Mesenchymal stem cell (in vitro differentiated cells and primary cell): ENCODE measurements at regions not wholly inside any gene's neighbourhood (a gene's known extent, or its start where the extent isn't known, plus 50 kb on each side); places are given as distances from the start of the nearest gene placed in this dataset.

Source experiments
- DNase-seq: peaks from one replicate; pipeline ENCODE4 v3.0.0-alpha.2; 2013
- H2AFZ ChIP-seq: one replicate; pipeline ENCODE4 v1.6.1; 2013; ENCODE audit warnings: low read depth, mild to moderate bottlenecking, control low read depth, inconsistent platforms, low read length, moderate library complexity
- H2AK5ac ChIP-seq: 2 replicates; pipeline ENCODE4 v1.6.1; 2013; ENCODE audit warnings: low read length, moderate library complexity, mild to moderate bottlenecking, inconsistent platforms; ENCODE audit not compliant: severe bottlenecking
- H2BK120ac ChIP-seq: one replicate; pipeline ENCODE4 v1.6.1; 2013; ENCODE audit warnings: low read depth, mild to moderate bottlenecking, inconsistent platforms, low read length, moderate library complexity
- H2BK12ac ChIP-seq, 2 experiments: one replicate each; pipeline ENCODE4 v1.6.1; 2013; ENCODE audit warnings: inconsistent platforms in 2 of 2, low read length in 2 of 2, mild to moderate bottlenecking in 2 of 2, moderate library complexity in 2 of 2, control low read depth in 1 of 2
- H2BK15ac ChIP-seq: one replicate; pipeline ENCODE4 v1.6.1; 2013; ENCODE audit warnings: mild to moderate bottlenecking, low read depth, inconsistent platforms; ENCODE audit not compliant: poor library complexity, severe bottlenecking
- H2BK5ac ChIP-seq: 2 replicates; pipeline ENCODE4 v1.6.1; 2013; ENCODE audit warnings: low read depth, mild to moderate bottlenecking, low read length, control low read depth, inconsistent platforms; ENCODE audit not compliant: poor library complexity, severe bottlenecking
- H3K14ac ChIP-seq, 2 experiments: one replicate each; pipeline ENCODE4 v1.6.1; 2013; ENCODE audit warnings: inconsistent platforms in 2 of 2, low read length in 2 of 2, control low read depth in 1 of 2, mild to moderate bottlenecking in 1 of 2, moderate library complexity in 1 of 2
- H3K18ac ChIP-seq, 2 experiments: one replicate each; pipeline ENCODE4 v1.6.1; 2013; ENCODE audit warnings: inconsistent platforms in 2 of 2, low read length in 2 of 2, control low read depth in 1 of 2, low read depth in 1 of 2, mild to moderate bottlenecking in 1 of 2
- H3K23ac ChIP-seq, 2 experiments: one replicate each; pipeline ENCODE4 v1.6.1; 2013; ENCODE audit warnings: inconsistent platforms in 2 of 2, low read length in 2 of 2, mild to moderate bottlenecking in 2 of 2, moderate library complexity in 2 of 2, control low read depth in 1 of 2
- H3K27ac ChIP-seq: 2 replicates; pipeline ENCODE4 v1.5.1; 2013; ENCODE audit warnings: mild to moderate bottlenecking, moderate library complexity, low read length, control low read depth, inconsistent platforms; ENCODE audit not compliant: poor library complexity, severe bottlenecking
- H3K27me3 ChIP-seq, 2 experiments: 2 replicates each; pipeline versions ENCODE4 v1.6.1 to v1.7.0; 2013; ENCODE audit warnings: low read length in 2 of 2, mild to moderate bottlenecking in 2 of 2, moderate library complexity in 2 of 2, control low read depth in 1 of 2, inconsistent platforms in 1 of 2; ENCODE audit not compliant: control insufficient read depth in 1 of 2, insufficient read depth in 1 of 2
- H3K36me3 ChIP-seq, 2 experiments: 2 replicates each; pipeline versions ENCODE4 v1.6.1 to v1.7.0; 2013; ENCODE audit warnings: low read length in 2 of 2, control low read depth in 1 of 2, inconsistent platforms in 1 of 2, low read depth in 1 of 2, mild to moderate bottlenecking in 1 of 2; ENCODE audit not compliant: insufficient read depth in 2 of 2, control insufficient read depth in 1 of 2
- H3K4ac ChIP-seq, 2 experiments: one replicate each; pipeline ENCODE4 v1.6.1; 2013; ENCODE audit warnings: inconsistent platforms in 2 of 2, low read length in 2 of 2, mild to moderate bottlenecking in 2 of 2, moderate library complexity in 2 of 2, control low read depth in 1 of 2, low read depth in 1 of 2
- H3K4me1 ChIP-seq: 2 replicates; pipeline ENCODE4 v1.6.1; 2013; ENCODE audit warnings: low read depth, low read length, control low read depth; ENCODE audit not compliant: control insufficient read depth, insufficient read depth
- H3K4me2 ChIP-seq: 2 replicates; pipeline ENCODE4 v1.6.1; 2013; ENCODE audit warnings: low read length, mild to moderate bottlenecking, inconsistent platforms; ENCODE audit not compliant: poor library complexity, severe bottlenecking
- H3K4me3 ChIP-seq, 2 experiments: 2 replicates each; pipeline versions ENCODE4 v1.5.1 to v1.7.0; 2013; ENCODE audit warnings: low read length in 2 of 2, mild to moderate bottlenecking in 2 of 2, control low read depth in 1 of 2, low read depth in 1 of 2; ENCODE audit not compliant: insufficient read depth in 1 of 2
- H3K79me1 ChIP-seq: replicated peaks from 2 replicates; pipeline ENCODE4 v1.6.1; 2013; ENCODE audit warnings: mild to moderate bottlenecking, control low read depth, low read length, inconsistent platforms; ENCODE audit not compliant: poor library complexity, severe bottlenecking
- H3K9ac ChIP-seq: 2 replicates; pipeline ENCODE4 v1.7.0; 2013; ENCODE audit warnings: mild to moderate bottlenecking, low read length, moderate library complexity
- H3K9me3 ChIP-seq: 2 replicates; pipeline ENCODE4 v1.7.0; 2013; ENCODE audit warnings: mild to moderate bottlenecking, low read length; ENCODE audit not compliant: control insufficient read depth
- H4K8ac ChIP-seq: one replicate; pipeline ENCODE4 v1.6.1; 2013; ENCODE audit warnings: inconsistent platforms, mild to moderate bottlenecking, low read length, moderate library complexity
- H4K91ac ChIP-seq: one replicate; pipeline ENCODE4 v1.6.1; 2013; ENCODE audit warnings: mild to moderate bottlenecking, low read length, inconsistent platforms
- WGBS: methylation state at CpG from one replicate; pipeline ENCODE4 v1.1.7; 2013; ENCODE audit warnings: mixed read lengths; 5-methylcytosine and 5-hydroxymethylcytosine counted together

DNA sequence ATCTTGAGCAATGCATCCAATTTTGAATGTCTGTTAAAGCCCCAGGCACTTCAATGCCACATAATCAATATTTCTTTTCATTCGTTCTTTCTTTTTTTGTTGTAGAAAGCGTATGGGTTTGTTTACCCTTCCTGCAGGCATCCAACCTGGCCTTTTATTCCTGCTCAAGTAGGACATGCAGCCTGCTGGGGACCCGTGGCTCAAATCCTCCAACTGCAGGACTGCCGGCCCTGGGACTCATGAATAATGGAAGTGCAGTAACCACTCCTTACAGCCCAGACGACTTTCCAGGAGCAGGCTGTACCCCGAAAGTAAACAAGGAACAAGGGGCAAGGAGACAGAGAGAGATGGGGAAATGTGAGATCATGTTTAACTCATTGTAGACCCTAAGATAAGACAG is 126.4 kb downstream of the SALL1 start:
- Histone ChIP-seq H3K4me1 (no peaks in the 10 kb centered on the region), H2BK120ac (no peak overlapping the region)
- WGBS, result 60% methylated on average over 6 of the region's 6 CpGs

DNA sequence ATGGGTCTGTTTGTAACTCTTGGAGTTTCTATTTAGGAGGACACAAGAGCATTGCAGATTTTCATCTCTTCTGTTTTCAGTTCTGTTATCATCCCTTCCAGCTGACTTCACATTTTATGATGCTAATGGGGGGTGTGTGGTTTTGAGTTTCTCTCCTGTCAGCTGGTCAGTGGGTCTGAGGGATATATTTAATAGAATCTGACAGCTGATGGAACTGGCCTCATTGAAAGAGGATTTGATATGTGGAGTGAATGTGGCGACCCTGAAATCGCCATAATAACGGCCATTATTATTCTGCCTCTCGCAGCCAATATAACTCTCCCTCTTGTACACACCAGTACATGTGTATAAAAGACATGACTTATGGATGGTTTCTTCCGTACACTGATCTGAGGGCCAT is 128.1 kb downstream of the SALL1 start:
- H3K4me2 ChIP-seq, result no peak overlapping the region
- no peak overlapping the region for H3K23ac ChIP-seq
- no peak overlapping the region for H4K8ac ChIP-seq
- no peaks in the 10 kb centered on the region for H3K36me3 ChIP-seq
- no peak overlapping the region for H3K9ac ChIP-seq
- H2BK120ac ChIP-seq, result no peak overlapping the region
- H3K18ac ChIP-seq, result no peak overlapping the region
- DNase-seq, result no peak
- H2AK5ac ChIP-seq, result no peak overlapping the region
- H3K79me1 ChIP-seq, result no peaks in the 10 kb centered on the region
- H3K4me3 ChIP-seq, result no peak overlapping the region
- no peak overlapping the region for H2BK15ac ChIP-seq
- no peak overlapping the region for H2BK12ac ChIP-seq
- no peak overlapping the region for H4K91ac ChIP-seq
- no peak overlapping the region for H3K4ac ChIP-seq
- peaks cover 3 to 9% of the 10 kb centered on the region in 2 experiments for H3K27me3 ChIP-seq
- H3K9me3 ChIP-seq, result no peaks in the 10 kb centered on the region
- no peak overlapping the region for H3K27ac ChIP-seq
- H2AFZ ChIP-seq, result no peak overlapping the region
- H3K4me1 ChIP-seq, result no peaks in the 10 kb centered on the region
- no CpG with 5 or more reads among the region's 5 CpGs for WGBS
- H2BK5ac ChIP-seq, result no peak overlapping the region
- no peak overlapping the region for H3K14ac ChIP-seq

More for the DNA sequence above, 126.4 kb downstream of the SALL1 start:
- no peak for DNase-seq
- no peak overlapping the region for H2BK5ac ChIP-seq
- no peak overlapping the region for H3K4ac ChIP-seq
- peaks cover 0 to 9% of the 10 kb centered on the region in 2 experiments for H3K27me3 ChIP-seq
- no peak overlapping the region for H3K4me2 ChIP-seq
- H3K27ac ChIP-seq, result no peak overlapping the region
- H4K91ac ChIP-seq, result no peak overlapping the region
- H3K23ac ChIP-seq, result no peak overlapping the region
- no peak overlapping the region for H3K14ac ChIP-seq
- no peak overlapping the region for H2AFZ ChIP-seq
- no peak overlapping the region for H2BK12ac ChIP-seq
- no peak overlapping the region for H3K18ac ChIP-seq
- no peak overlapping the region for H3K9ac ChIP-seq
- no peak overlapping the region for H2BK15ac ChIP-seq
- H3K36me3 ChIP-seq, result no peaks in the 10 kb centered on the region
- H2AK5ac ChIP-seq, result no peak overlapping the region
- H3K4me3 ChIP-seq, result no peak overlapping the region
- H4K8ac ChIP-seq, result no peak overlapping the region
- H3K79me1 ChIP-seq, result no peaks in the 10 kb centered on the region
- H3K9me3 ChIP-seq, result no peaks in the 10 kb centered on the region

DNA sequence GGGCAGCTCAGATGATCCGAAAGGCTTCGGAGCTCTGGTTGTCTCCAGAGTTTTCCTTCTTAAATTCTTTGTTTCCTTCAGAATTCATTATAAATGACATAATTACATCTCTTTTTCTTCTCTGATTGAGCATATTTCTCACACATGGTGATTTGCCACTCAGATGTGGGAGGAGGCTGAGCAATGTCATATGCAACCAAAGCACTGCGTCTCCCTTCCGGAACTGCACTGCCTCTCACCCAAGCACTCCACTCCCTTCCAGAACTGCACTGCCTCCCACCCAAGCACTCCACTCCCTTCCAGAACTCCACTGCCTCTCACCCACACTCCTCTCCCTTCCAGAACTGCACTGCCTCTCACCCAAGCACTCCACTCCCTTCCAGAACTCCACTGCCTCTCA is 131.5 kb downstream of the SALL1 start:
- no peak overlapping the region for H3K9ac ChIP-seq
- no peak overlapping the region for H3K18ac ChIP-seq
- 99% methylated on average over 4 of the region's 4 CpGs for WGBS
- no peak overlapping the region for H2BK120ac ChIP-seq
- H3K79me1 ChIP-seq, result no peaks in the 10 kb centered on the region
- H3K4me3 ChIP-seq, result no peak overlapping the region
- H3K36me3 ChIP-seq, result no peaks in the 10 kb centered on the region
- H2AK5ac ChIP-seq, result no peak overlapping the region
- H2AFZ ChIP-seq, result no peak overlapping the region
- H3K27ac ChIP-seq, result no peak overlapping the region
- no peak overlapping the region for H3K14ac ChIP-seq
- H3K4ac ChIP-seq, result no peak overlapping the region
- no peaks in the 10 kb centered on the region for H3K4me1 ChIP-seq
- H3K27me3 ChIP-seq, result peaks cover 3 to 9% of the 10 kb centered on the region in 2 experiments
- H3K23ac ChIP-seq, result no peak overlapping the region
- no peak overlapping the region for H4K8ac ChIP-seq
- H4K91ac ChIP-seq, result no peak overlapping the region
- no peak for DNase-seq
- no peak overlapping the region for H2BK5ac ChIP-seq
- H2BK15ac ChIP-seq, result no peak overlapping the region
- no peak overlapping the region for H2BK12ac ChIP-seq
- H3K9me3 ChIP-seq, result no peaks in the 10 kb centered on the region
- H3K4me2 ChIP-seq, result no peak overlapping the region

DNA sequence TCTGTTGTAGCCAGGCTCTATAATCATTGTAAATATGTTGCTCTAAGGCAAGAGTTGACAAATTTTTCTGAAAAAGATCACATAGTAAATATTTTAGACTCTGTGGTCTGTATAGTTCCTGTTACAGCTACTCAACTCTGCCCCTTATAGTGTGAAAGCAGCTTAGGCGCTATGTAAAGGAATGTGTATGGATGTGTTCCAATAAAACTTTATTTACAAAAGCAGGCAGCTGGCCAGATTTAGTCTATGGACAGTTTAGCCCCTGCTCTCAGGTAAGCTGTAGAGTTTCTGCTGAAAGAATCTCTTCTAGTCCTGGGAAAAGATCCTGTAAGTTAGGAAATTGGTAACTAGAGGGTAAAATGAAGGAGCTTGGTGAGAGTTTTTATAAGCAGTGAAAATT is 133.1 kb downstream of the SALL1 start:
- H3K18ac ChIP-seq, result no peak overlapping the region
- H2BK5ac ChIP-seq, result no peak overlapping the region
- H3K27ac ChIP-seq, result no peak overlapping the region
- H3K4me2 ChIP-seq, result no peak overlapping the region
- no peaks in the 10 kb centered on the region for H3K36me3 ChIP-seq
- no peak overlapping the region for H2BK120ac ChIP-seq
- no peak overlapping the region for H4K8ac ChIP-seq
- H2BK15ac ChIP-seq, result no peak overlapping the region
- no peak overlapping the region for H4K91ac ChIP-seq
- no peak for DNase-seq
- H3K14ac ChIP-seq, result no peak overlapping the region
- no peak overlapping the region for H2AFZ ChIP-seq
- no peak overlapping the region for H2BK12ac ChIP-seq
- no peaks in the 10 kb centered on the region for H3K9me3 ChIP-seq
- H3K23ac ChIP-seq, result no peak overlapping the region
- H3K79me1 ChIP-seq, result no peaks in the 10 kb centered on the region
- H2AK5ac ChIP-seq, result no peak overlapping the region
- no peak overlapping the region for H3K9ac ChIP-seq
- no peaks in the 10 kb centered on the region for H3K4me1 ChIP-seq
- H3K27me3 ChIP-seq, result peaks cover 2 to 3% of the 10 kb centered on the region in 2 experiments
- no peak overlapping the region for H3K4me3 ChIP-seq
- no peak overlapping the region for H3K4ac ChIP-seq
- WGBS, result 82% methylated on average over 1 of the region's 1 CpG
